Thoracic aorta (tissue), 2 donors: ENCODE measurements at regions not wholly inside any gene's neighbourhood (a gene's known extent, or its start where the extent isn't known, plus 50 kb on each side); places are given as distances from the start of the nearest gene placed in this dataset.

Experiments
- ATAC-seq: fragments of 150-250 bp; one replicate; pipeline ENCODE4 v1.8.0; 2017; ENCODE audit warnings: low read depth; ENCODE audit not compliant: insufficient number of reproducible peaks, low FRiP score
- DNase-seq: peaks from one replicate; pipeline ENCODE4 v3.0.0-alpha.2; 2020; ENCODE audit warnings: low spot score
- H3K27ac ChIP-seq, 2 donors: fragments of 200-600 bp; sonication (generic); 1 replicate in 1 of 2; 2 replicates in 1 of 2; pipeline ENCODE4 v1.5.1; 2016; ENCODE audit warnings: mild to moderate bottlenecking in 2 of 2, moderate library complexity in 2 of 2
- H3K27me3 ChIP-seq: fragments of 200-600 bp; sonication (generic); replicated peaks from 2 replicates; pipeline ENCODE4 v1.6.0; 2016; ENCODE audit warnings: mild to moderate bottlenecking; ENCODE audit not compliant: insufficient read depth
- H3K36me3 ChIP-seq: fragments of 200-600 bp; sonication (generic); one replicate; pipeline ENCODE4 v1.5.1; 2016
- H3K4me1 ChIP-seq, 2 donors: fragments of 200-600 bp; sonication (generic); 1 replicate in 1 of 2; 2 replicates in 1 of 2; pipeline versions ENCODE4 v1.5.1 to v1.6.0; 2016; ENCODE audit warnings: low read depth in 2 of 2, mild to moderate bottlenecking in 1 of 2; ENCODE audit not compliant: control insufficient read depth in 1 of 2
- H3K4me3 ChIP-seq: fragments of 200-600 bp; sonication (generic); 2 replicates; pipeline ENCODE4 v1.5.1; 2016; ENCODE audit warnings: mild to moderate bottlenecking
- H3K9me3 ChIP-seq: fragments of 200-600 bp; sonication (generic); 2 replicates; pipeline ENCODE4 v1.5.1; 2016
- TF ChIP-seq, protein P1 (sequence below): fragments of 200-600 bp; sonication (generic); IDR thresholded peaks from one replicate; pipeline ENCODE4 v1.5.1; 2019; ENCODE audit warnings: antibody characterized with exemption

DNA sequence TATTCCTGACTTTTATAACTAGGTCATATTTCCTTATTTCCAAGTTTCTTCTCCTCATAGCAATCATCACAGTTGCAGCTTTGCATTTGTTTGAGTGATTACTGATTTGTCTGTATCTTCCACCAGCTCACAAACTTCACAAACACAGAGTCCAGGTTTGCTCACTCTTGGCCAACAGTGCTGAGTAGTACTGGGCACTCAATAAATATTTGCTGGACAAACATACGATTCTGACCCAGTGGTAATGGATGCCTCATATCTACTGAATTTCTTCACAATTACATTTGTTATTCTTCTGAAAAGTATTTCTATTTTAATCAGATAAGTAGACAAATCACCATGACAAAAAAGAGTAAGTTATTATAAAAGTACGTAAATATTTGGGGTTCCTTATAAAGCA lies 516.3 kb downstream of the TDRD15 start:
- Histone ChIP-seq H3K4me1 (no peaks in the 10 kb centered on the region), H3K9me3 (no peaks in the 10 kb centered on the region), H3K4me3 (no peak overlapping the region), H3K36me3 (no peaks in the 10 kb centered on the region), H3K27me3 (no peaks in the 10 kb centered on the region), H3K27ac (no peak overlapping the region)
- DNase-seq (no peak), ATAC-seq (no peak)
- TF ChIP-seq, protein P1, sequence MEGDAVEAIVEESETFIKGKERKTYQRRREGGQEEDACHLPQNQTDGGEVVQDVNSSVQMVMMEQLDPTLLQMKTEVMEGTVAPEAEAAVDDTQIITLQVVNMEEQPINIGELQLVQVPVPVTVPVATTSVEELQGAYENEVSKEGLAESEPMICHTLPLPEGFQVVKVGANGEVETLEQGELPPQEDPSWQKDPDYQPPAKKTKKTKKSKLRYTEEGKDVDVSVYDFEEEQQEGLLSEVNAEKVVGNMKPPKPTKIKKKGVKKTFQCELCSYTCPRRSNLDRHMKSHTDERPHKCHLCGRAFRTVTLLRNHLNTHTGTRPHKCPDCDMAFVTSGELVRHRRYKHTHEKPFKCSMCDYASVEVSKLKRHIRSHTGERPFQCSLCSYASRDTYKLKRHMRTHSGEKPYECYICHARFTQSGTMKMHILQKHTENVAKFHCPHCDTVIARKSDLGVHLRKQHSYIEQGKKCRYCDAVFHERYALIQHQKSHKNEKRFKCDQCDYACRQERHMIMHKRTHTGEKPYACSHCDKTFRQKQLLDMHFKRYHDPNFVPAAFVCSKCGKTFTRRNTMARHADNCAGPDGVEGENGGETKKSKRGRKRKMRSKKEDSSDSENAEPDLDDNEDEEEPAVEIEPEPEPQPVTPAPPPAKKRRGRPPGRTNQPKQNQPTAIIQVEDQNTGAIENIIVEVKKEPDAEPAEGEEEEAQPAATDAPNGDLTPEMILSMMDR: no peak

DNA sequence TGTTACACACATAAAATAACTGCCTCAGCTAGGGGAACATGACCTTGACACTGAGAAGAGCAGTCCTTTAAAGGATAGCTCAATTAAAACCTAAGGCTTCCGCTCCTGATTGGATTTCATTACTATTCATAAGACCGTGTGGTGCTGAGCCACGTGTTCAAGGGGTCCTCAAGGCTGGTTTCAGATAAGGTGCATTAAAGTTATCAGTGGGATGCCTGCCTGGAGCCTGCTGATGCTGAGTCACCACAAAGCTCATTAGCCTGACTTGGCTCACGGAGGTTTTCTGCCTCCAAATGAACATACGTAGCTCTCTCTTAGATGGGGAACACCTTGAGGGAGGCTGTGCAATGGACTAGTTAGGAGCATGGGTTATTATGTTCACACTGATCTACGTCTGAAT lies 518.9 kb downstream of the TDRD15 start:
- DNase-seq (no peak), ATAC-seq (no peak)
- Histone ChIP-seq H3K4me1 (no peaks in the 10 kb centered on the region), H3K4me3 (no peak overlapping the region), H3K27ac (no peak overlapping the region), H3K27me3 (no peaks in the 10 kb centered on the region), H3K9me3 (no peaks in the 10 kb centered on the region), H3K36me3 (no peaks in the 10 kb centered on the region)
- TF ChIP-seq, protein P1: no peak

DNA sequence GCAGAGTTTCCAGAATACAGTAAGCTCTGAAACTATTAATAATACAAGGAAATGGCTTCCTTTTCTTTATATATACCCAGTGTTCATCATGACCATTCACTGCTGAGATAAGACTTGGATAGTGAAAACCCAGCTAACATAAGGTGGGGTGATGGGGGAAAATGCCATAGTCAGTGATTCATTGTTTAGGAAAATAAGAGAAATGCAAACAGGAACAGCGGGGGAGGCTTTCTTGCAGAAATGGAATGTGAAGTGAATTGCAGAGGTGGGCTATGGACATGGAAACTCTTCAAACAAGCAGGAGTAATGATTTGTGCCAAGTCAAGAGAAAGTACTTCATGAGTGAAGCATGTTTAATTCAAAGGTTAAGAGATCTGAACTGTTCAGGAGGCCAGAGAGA lies 519.4 kb downstream of the TDRD15 start:
- TF ChIP-seq, protein P1: no peak
- H3K27me3 ChIP-seq: no peaks in the 10 kb centered on the region
- no peak overlapping the region for H3K4me3 ChIP-seq
- no peaks in the 10 kb centered on the region for H3K9me3 ChIP-seq
- H3K27ac ChIP-seq: no peak overlapping the region
- no peaks in the 10 kb centered on the region for H3K36me3 ChIP-seq
- DNase-seq: no peak
- ATAC-seq: no peak
- H3K4me1 ChIP-seq: no peaks in the 10 kb centered on the region

DNA sequence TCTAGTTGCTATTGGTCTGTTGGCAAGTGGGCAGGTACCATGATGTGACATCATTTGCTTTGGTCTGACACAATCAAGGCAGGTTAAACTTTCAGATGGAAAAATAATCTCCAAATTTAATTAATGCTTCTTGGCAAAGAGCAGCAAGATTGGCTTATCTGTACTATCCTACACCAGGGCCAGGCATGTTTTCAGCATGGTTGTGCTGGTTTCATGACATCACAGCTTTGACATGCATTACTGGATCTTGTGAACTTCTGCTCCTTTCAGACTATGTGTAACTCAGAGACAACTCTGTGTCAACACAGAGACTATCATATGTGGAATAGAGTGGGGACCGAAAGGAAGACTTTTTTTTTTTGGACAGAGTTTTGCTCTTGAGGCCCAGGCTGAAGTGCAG lies 520.5 kb downstream of the TDRD15 start:
- no peaks in the 10 kb centered on the region for H3K36me3 ChIP-seq
- TF ChIP-seq, protein P1: no peak

DNA sequence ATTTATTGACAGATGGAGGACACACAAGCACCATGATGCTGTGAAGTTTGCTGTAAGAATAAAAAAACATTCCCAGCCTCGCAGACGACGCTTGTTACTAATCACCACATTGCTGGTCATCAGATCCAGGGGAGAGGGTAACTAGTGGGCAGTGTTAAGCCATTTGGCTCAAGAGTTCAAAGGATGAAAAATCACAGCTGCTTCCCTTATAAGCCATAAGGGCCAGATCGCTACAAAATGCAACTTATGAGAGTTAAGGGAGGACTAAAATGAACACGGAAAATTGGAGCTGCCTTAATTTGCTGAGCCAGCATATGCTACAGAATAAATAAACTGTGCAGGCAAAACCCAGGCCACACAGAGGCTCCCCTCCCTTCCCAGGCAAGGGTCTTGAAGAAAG lies 522.6 kb downstream of the TDRD15 start:
- Histone ChIP-seq H3K27me3 (no peaks in the 10 kb centered on the region), H3K9me3 (no peaks in the 10 kb centered on the region), H3K36me3 (no peaks in the 10 kb centered on the region), H3K27ac (no peak overlapping the region), H3K4me3 (no peak overlapping the region), H3K4me1 (no peaks in the 10 kb centered on the region)
- TF ChIP-seq, protein P1: no peak
- ATAC-seq (no peak), DNase-seq (no peak)

More for the DNA sequence above, 520.5 kb downstream of the TDRD15 start:
- ATAC-seq (no peak), DNase-seq (no peak)
- H3K9me3 ChIP-seq: no peaks in the 10 kb centered on the region
- H3K27ac ChIP-seq: no peak overlapping the region
- no peaks in the 10 kb centered on the region for H3K4me1 ChIP-seq
- no peak overlapping the region for H3K4me3 ChIP-seq
- H3K27me3 ChIP-seq: no peaks in the 10 kb centered on the region
